ENCODE measurements at regions not wholly inside any gene's neighbourhood (a gene's known extent, or its start where the extent isn't known, plus 50 kb on each side); places are given as distances from the start of the nearest gene placed in this dataset.
"Not testable (repeated sequence)": the region's sequence is repeated elsewhere in the genome, so short reads cannot be mapped to it uniquely, and the experiment has no call there.

- no peak for DNase-seq
Observed at GRCh38 chr13:68608147-68608546, 1378.0 kb upstream of the PCDH9 start.

- no peak for DNase-seq
Observed at GRCh38 chr13:68597641-68598040, 1367.5 kb upstream of the PCDH9 start.

GRCh38 chr13:68588623-68589022, 1358.5 kb upstream of the PCDH9 start:
- peak in 1 of 2 donors; percentile 2 for DNase-seq

GRCh38 chr13:68584776-68585175, 1354.6 kb upstream of the PCDH9 start:
- no peak for DNase-seq

- no peak for DNase-seq
Observed at GRCh38 chr13:68574053-68574452, 1343.9 kb upstream of the PCDH9 start.

- DNase-seq = no peak
Observed at GRCh38 chr13:68551701-68552522, 1321.8 kb upstream of the PCDH9 start.

- DNase-seq = no peak
Observed at GRCh38 chr13:68550330-68550729, 1320.2 kb upstream of the PCDH9 start.

GRCh38 chr13:68540244-68540643, 1310.1 kb upstream of the PCDH9 start:
- no peak for DNase-seq

- no peak for DNase-seq
Observed at GRCh38 chr13:68535329-68535728, 1305.2 kb upstream of the PCDH9 start.

GRCh38 chr13:68527167-68527566, 1297.0 kb upstream of the PCDH9 start:
- DNase-seq = not testable (repeated sequence)

GRCh38 chr13:68523838-68524424, 1293.8 kb upstream of the PCDH9 start:
- no peak for DNase-seq

- DNase-seq = no peak
Observed at GRCh38 chr13:68522184-68522583, 1292.0 kb upstream of the PCDH9 start.

GRCh38 chr13:68509734-68510621, 1279.8 kb upstream of the PCDH9 start:
- DNase-seq = no peak

GRCh38 chr13:68506888-68507551, 1276.9 kb upstream of the PCDH9 start:
- no peak for DNase-seq

GRCh38 chr13:68490594-68490993, 1260.5 kb upstream of the PCDH9 start:
- no peak for DNase-seq

- no peak for DNase-seq
Observed at GRCh38 chr13:68481130-68481529, 1251.0 kb upstream of the PCDH9 start.

GRCh38 chr13:68473834-68474326, 1243.7 kb upstream of the PCDH9 start:
- DNase-seq = no peak

GRCh38 chr13:68467160-68467559, 1237.0 kb upstream of the PCDH9 start:
- no peak for DNase-seq

- no peak for DNase-seq
Observed at GRCh38 chr13:68440874-68441273, 1210.7 kb upstream of the PCDH9 start.

GRCh38 chr13:68439817-68440216, 1209.7 kb upstream of the PCDH9 start:
- no peak for DNase-seq

- DNase-seq = no peak
Observed at GRCh38 chr13:68428292-68428691, 1198.2 kb upstream of the PCDH9 start.

- no peak for DNase-seq
Observed at GRCh38 chr13:68417801-68418200, 1187.7 kb upstream of the PCDH9 start.

GRCh38 chr13:68410007-68410406, 1179.9 kb upstream of the PCDH9 start:
- no peak for DNase-seq

All from CD4-positive, alpha-beta T cell treated with Interferon alpha-2 for 1 hour (primary cell).